ENCODE measurements at regions not wholly inside any gene's neighbourhood (a gene's known extent, or its start where the extent isn't known, plus 50 kb on each side); places are given as distances from the start of the nearest gene placed in this dataset.

DNA sequence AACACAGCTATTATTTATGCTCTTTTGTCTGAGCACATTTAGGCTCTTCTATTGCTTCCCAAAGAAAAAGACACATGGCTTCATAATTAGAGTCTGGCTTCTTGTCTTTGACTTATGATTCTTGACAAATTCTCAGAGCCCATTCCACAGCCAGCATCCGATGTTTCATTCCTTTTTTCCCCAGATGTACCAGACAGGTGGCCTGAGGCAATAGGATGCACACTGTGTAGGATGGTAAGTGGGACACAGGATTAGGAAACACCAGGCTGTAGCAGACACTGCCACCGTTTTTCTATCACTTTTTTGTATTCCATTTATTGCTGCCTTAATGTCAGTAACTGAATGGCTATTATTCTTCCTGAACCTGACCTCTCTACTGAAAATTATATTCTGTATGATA is 188.9 kb upstream of the CDIN1 start:
- TF ChIP-seq, protein P1, sequence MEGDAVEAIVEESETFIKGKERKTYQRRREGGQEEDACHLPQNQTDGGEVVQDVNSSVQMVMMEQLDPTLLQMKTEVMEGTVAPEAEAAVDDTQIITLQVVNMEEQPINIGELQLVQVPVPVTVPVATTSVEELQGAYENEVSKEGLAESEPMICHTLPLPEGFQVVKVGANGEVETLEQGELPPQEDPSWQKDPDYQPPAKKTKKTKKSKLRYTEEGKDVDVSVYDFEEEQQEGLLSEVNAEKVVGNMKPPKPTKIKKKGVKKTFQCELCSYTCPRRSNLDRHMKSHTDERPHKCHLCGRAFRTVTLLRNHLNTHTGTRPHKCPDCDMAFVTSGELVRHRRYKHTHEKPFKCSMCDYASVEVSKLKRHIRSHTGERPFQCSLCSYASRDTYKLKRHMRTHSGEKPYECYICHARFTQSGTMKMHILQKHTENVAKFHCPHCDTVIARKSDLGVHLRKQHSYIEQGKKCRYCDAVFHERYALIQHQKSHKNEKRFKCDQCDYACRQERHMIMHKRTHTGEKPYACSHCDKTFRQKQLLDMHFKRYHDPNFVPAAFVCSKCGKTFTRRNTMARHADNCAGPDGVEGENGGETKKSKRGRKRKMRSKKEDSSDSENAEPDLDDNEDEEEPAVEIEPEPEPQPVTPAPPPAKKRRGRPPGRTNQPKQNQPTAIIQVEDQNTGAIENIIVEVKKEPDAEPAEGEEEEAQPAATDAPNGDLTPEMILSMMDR (IDR thresholded peaks at IDR 0.05; ENCODE audit: poor library complexity, severe bottlenecking) = no peak
- TF ChIP-seq EZH2 (IDR thresholded peaks at IDR 0.05; ENCODE audit: borderline replicate concordance, insufficient read depth, low read length, poor library complexity, severe bottlenecking) = no peak
- TF ChIP-seq SMC3 (conservative IDR thresholded peaks at IDR 0.05; ENCODE audit: poor library complexity) = no peak
- TF ChIP-seq TAF1 (IDR thresholded peaks at IDR 0.05; ENCODE audit: low read depth) = no peak
- TF ChIP-seq REST (IDR thresholded peaks at IDR 0.05; ENCODE audit: borderline replicate concordance) = no peak
- TF ChIP-seq EP300 (conservative IDR thresholded peaks at IDR 0.05; ENCODE audit: poor library complexity, severe bottlenecking) = no peak
- TF ChIP-seq MXI1 (conservative IDR thresholded peaks at IDR 0.05; ENCODE audit: poor library complexity, severe bottlenecking) = no peak
- TF ChIP-seq RAD21 (conservative IDR thresholded peaks at IDR 0.05) = no peak
- no peak for TF ChIP-seq POLR2AphosphoS5 (IDR thresholded peaks at IDR 0.05)

Data from neural cell (in vitro differentiated cells).